ENCODE measurements at regions not wholly inside any gene's neighbourhood (a gene's known extent, or its start where the extent isn't known, plus 50 kb on each side); places are given as distances from the start of the nearest gene placed in this dataset.

- Histone ChIP-seq H3K36me3 (no peaks in the 10 kb centered on the region), H3K27me3 (replicated peaks; ENCODE audit: insufficient read depth) (no peaks in the 10 kb centered on the region), H3K4me3 (no peak overlapping the region), H3K9me3 (no peaks in the 10 kb centered on the region), H3K27ac (no peak overlapping the region), H3K4me1 (replicated peaks) (no peaks in the 10 kb centered on the region)
- DNase-seq (ENCODE audit: low spot score), result no peak
- TF ChIP-seq POLR2AphosphoS5 (IDR thresholded peaks at IDR 0.05) (no peak), POLR2A (IDR thresholded peaks at IDR 0.05) (no peak)
- TF ChIP-seq, protein P1, sequence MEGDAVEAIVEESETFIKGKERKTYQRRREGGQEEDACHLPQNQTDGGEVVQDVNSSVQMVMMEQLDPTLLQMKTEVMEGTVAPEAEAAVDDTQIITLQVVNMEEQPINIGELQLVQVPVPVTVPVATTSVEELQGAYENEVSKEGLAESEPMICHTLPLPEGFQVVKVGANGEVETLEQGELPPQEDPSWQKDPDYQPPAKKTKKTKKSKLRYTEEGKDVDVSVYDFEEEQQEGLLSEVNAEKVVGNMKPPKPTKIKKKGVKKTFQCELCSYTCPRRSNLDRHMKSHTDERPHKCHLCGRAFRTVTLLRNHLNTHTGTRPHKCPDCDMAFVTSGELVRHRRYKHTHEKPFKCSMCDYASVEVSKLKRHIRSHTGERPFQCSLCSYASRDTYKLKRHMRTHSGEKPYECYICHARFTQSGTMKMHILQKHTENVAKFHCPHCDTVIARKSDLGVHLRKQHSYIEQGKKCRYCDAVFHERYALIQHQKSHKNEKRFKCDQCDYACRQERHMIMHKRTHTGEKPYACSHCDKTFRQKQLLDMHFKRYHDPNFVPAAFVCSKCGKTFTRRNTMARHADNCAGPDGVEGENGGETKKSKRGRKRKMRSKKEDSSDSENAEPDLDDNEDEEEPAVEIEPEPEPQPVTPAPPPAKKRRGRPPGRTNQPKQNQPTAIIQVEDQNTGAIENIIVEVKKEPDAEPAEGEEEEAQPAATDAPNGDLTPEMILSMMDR (IDR thresholded peaks at IDR 0.05), result no peak
- intact Hi-C loops (cut with DNase I), result no loop called here
Observed at GRCh38 chr6:74103417-74103816, 407.4 kb downstream of the CD109 start.

DNA sequence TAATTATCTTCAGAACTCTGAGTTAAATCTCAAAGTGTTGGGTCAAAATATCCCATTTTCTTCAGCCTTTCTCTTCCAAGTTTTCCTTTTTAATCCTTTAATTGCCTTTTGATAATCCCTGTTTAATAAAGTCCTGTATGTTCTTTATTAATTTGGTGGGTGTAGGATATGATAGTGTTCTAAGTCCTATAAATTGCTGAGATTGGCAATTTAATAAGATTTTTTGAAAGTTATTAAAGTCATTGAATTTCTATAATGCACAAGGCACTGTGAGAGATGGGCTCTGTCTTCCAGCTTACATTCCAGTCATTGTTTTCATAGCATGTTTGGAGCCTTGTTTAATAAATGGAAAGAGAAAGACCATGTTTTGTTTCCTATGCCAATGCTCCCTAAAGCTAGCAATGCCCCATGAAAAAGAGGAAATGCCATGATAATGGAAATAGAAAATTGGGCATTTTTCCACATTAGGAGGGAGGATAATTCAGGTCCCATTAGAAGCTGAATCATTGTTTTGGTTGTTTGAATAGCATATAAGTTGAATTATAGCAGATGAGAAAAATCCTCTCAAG lies 404.8 kb downstream of the CD109 start:
- H3K27ac ChIP-seq, result no peak overlapping the region
- no peaks in the 10 kb centered on the region for H3K4me1 ChIP-seq (replicated peaks)
- DNase-seq (ENCODE audit: low spot score), result no peak
- H3K9me3 ChIP-seq, result no peaks in the 10 kb centered on the region
- intact Hi-C loops (cut with DNase I), result no loop called here
- no peaks in the 10 kb centered on the region for H3K27me3 ChIP-seq (replicated peaks; ENCODE audit: insufficient read depth)
- no peaks in the 10 kb centered on the region for H3K36me3 ChIP-seq
- no peak for TF ChIP-seq POLR2A (IDR thresholded peaks at IDR 0.05)
- TF ChIP-seq POLR2AphosphoS5 (IDR thresholded peaks at IDR 0.05), result no peak
- TF ChIP-seq, protein P1 (IDR thresholded peaks at IDR 0.05), result no peak
- no peak overlapping the region for H3K4me3 ChIP-seq

DNA sequence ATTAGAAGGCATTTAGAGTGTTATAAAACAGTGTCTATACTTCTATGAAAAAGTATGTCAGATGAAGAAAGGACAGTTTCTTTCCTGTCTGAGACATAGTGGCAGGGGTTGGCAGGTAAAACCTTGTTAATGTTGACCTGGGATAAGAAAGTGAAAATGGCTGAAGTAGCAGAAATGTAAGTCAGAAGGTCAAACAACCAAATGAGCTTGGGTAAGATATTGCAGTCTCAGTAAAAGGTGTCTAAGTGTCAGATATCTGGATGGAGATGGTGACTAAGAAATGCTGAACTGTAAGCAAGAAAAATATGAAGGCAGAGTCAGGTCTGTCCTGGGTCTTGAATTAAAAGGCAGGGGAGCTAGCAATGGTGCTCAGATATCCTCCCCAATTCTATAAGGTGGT lies 400.3 kb downstream of the CD109 start:
- Histone ChIP-seq H3K27ac (no peak overlapping the region), H3K4me1 (replicated peaks) (no peaks in the 10 kb centered on the region), H3K36me3 (no peaks in the 10 kb centered on the region), H3K4me3 (no peak overlapping the region), H3K9me3 (no peaks in the 10 kb centered on the region), H3K27me3 (replicated peaks; ENCODE audit: insufficient read depth) (no peaks in the 10 kb centered on the region)
- TF ChIP-seq, protein P1 (IDR thresholded peaks at IDR 0.05), result no peak
- TF ChIP-seq POLR2AphosphoS5 (IDR thresholded peaks at IDR 0.05) (no peak), POLR2A (IDR thresholded peaks at IDR 0.05) (no peak)
- intact Hi-C loops (cut with DNase I), result no loop called here
- DNase-seq (ENCODE audit: low spot score), result no peak

DNA sequence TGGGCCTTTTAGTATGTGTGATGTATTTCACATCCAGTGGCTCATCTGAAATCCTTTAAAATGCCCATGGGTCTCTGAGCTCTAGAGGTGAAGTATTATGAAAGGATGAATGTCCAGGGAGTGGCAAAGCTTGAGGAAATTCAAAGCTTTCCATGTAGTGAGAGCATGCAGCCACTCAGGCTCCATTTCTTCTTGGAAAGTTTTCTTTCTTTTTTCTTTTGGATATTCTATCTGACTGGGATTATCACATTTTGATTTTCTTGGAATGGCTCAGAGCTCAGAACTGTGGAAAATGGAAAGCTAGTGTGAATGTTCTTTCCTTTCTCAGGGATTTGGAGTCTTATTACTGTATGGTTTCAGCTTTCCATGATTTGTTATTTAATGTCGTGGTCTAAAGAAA lies 397.4 kb downstream of the CD109 start:
- Histone ChIP-seq H3K4me1 (replicated peaks) (no peaks in the 10 kb centered on the region), H3K36me3 (no peaks in the 10 kb centered on the region), H3K27ac (no peak overlapping the region), H3K9me3 (no peaks in the 10 kb centered on the region), H3K27me3 (replicated peaks; ENCODE audit: insufficient read depth) (no peaks in the 10 kb centered on the region), H3K4me3 (no peak overlapping the region)
- TF ChIP-seq, protein P1 (IDR thresholded peaks at IDR 0.05), result no peak
- TF ChIP-seq POLR2A (IDR thresholded peaks at IDR 0.05) (no peak), POLR2AphosphoS5 (IDR thresholded peaks at IDR 0.05) (no peak)
- 69% methylated on average over 1 of the region's 1 CpG for WGBS
- no peak for DNase-seq (ENCODE audit: low spot score)
- intact Hi-C loops (cut with DNase I), result loop anchor here (5.0 kb wide), 1 partner anchor 1114 kb away; the partner anchor contains the start of gene COL12A1

DNA sequence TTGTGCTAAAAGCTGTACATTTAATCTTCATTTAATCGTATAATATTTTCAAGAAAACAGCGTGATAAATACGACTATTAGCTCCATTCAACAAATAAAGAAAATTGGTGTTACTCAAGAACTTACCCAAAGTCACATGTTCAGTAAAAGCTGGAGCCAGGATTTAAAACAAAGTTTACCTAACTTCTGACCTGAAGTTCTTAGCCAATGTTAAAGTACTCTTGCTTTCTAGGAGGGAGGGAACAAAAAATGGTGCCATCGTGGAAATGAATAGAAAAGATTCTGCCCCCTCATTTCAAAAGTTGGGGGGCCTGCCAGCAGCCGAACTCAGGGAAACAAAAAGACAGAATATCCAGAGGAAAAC lies 395.8 kb downstream of the CD109 start:
- H3K27ac ChIP-seq, result no peak overlapping the region
- 54% methylated on average over 5 of the region's 5 CpGs for WGBS
- no peaks in the 10 kb centered on the region for H3K27me3 ChIP-seq (replicated peaks; ENCODE audit: insufficient read depth)
- H3K36me3 ChIP-seq, result no peaks in the 10 kb centered on the region
- intact Hi-C loops (cut with DNase I), result loop anchor here (5.0 kb wide), 1 partner anchor 1116 kb away; the partner anchor contains the start of gene COL12A1
- no peak for DNase-seq (ENCODE audit: low spot score)
- H3K4me1 ChIP-seq (replicated peaks), result no peaks in the 10 kb centered on the region
- no peak overlapping the region for H3K4me3 ChIP-seq
- H3K9me3 ChIP-seq, result no peaks in the 10 kb centered on the region
- TF ChIP-seq, protein P1 (IDR thresholded peaks at IDR 0.05), result no peak
- TF ChIP-seq POLR2AphosphoS5 (IDR thresholded peaks at IDR 0.05), result no peak
- no peak for TF ChIP-seq POLR2A (IDR thresholded peaks at IDR 0.05)
